ENCODE measurements at regions not wholly inside any gene's neighbourhood (a gene's known extent, or its start where the extent isn't known, plus 50 kb on each side); places are given as distances from the start of the nearest gene placed in this dataset.
"Not testable (repeated sequence)": the region's sequence is repeated elsewhere in the genome, so short reads cannot be mapped to it uniquely, and the experiment has no call there.

DNA sequence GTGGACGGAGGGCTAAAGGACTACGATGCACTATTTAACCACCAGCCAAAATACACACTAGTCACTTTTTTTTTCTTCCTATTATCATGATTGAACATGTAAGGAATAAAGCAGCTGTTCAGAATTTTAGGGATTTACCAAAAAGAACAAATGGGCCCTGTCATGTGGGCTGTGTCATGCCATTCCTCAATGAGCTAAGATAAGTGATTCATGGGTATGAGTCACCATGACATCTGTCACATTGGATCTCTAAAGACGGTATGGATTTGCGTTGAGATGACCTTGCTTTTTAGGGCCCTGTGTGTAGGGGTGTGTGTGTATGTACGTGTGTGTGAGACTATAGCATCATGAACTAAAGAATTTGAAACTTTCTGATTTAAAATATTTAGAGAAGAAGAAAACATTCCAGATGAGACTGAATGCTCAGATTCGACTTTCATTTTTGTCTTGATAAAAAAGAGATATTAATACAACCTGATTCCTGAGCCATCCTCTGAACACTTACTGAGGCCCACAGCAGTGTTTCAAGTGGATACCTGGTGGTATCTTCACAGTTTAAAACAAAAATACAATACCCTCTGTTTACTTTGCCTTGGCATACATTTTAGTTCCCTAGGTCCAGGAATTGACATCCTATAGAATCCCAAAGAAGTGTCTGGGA is 246.1 kb upstream of the DUSP10 start:
- Histone ChIP-seq H3K27me3 (replicated peaks; ENCODE audit: insufficient read depth) (no peaks in the 10 kb centered on the region), H3K9me2 (ENCODE audit: insufficient read depth) (peaks cover 4% of the 10 kb centered on the region; the same call in 1 of the 2 replicates), H3K9me3 (ENCODE audit: low read depth) (no peaks in the 10 kb centered on the region), H3F3A (ENCODE audit: insufficient read depth) (no peaks in the 10 kb centered on the region), H3K9ac (no peak overlapping the region), H3K36me3 (ENCODE audit: low read depth) (no peaks in the 10 kb centered on the region), H3K4me3 (no peak overlapping the region), H3K27ac (peak overlapping the region; percentile 13; the same call in 1 of the 2 replicates), H3K4me2 (ENCODE audit: unreplicated experiment) (no peak overlapping the region), H2AFZ (no peak overlapping the region), H3K4me1 (ENCODE audit: insufficient read depth) (peaks cover 46% of the 10 kb centered on the region), H3K79me2 (ENCODE audit: insufficient read depth) (no peaks in the 10 kb centered on the region), H4K20me1 (ENCODE audit: insufficient read depth) (no peaks in the 10 kb centered on the region)
- WGBS, 2 experiments (ENCODE audit: low coverage in 1 of 2, low lambda C conversion rate in 2 of 2, missing lambda C conversion rate in 2 of 2), result 52 to 59% methylated on average over 6 of the region's 6 CpGs
- no peak for TF ChIP-seq EZH2phosphoT487 (IDR thresholded peaks at IDR 0.05; ENCODE audit: insufficient read depth, low read depth)
- no peak for TF ChIP-seq EZH2 (IDR thresholded peaks at IDR 0.05; ENCODE audit: insufficient read depth, poor library complexity, severe bottlenecking)
- in situ Hi-C loops (cut with MboI), result no loop called here
- peak; percentile 78 for DNase-seq

DNA sequence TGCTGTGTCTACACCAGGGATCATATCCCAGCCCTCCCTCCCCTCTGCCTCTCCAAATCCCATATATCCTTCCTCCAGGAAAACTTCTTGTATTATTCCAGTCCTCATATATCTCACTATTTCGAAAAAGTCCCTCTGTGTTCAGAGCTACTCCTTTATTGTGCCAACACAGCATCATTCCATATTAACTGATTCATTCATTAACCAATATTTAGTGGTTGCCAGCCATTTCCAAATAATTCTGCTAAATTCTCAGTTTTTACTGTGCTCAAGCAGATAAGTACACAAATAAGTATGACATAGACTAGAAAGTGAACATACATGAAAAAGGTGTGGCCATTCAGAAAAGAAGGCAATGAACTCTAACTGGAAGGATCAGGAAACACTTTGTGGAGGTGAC is 241.6 kb upstream of the DUSP10 start:
- Histone ChIP-seq H3K27me3 (replicated peaks; ENCODE audit: insufficient read depth) (no peaks in the 10 kb centered on the region), H3K79me2 (ENCODE audit: insufficient read depth) (no peaks in the 10 kb centered on the region), H4K20me1 (ENCODE audit: insufficient read depth) (no peaks in the 10 kb centered on the region), H3K36me3 (ENCODE audit: low read depth) (no peaks in the 10 kb centered on the region), H3K4me2 (ENCODE audit: unreplicated experiment) (no peak overlapping the region), H3F3A (ENCODE audit: insufficient read depth) (no peaks in the 10 kb centered on the region), H3K27ac (no peak overlapping the region), H3K9me3 (ENCODE audit: low read depth) (no peaks in the 10 kb centered on the region), H3K9me2 (ENCODE audit: insufficient read depth) (peaks cover 4% of the 10 kb centered on the region; the same call in 1 of the 2 replicates), H3K4me1 (ENCODE audit: insufficient read depth) (peaks cover 28% of the 10 kb centered on the region), H2AFZ (0 out of 2 replicates have a peak overlapping the region, but pooled peaks have one; percentile 3), H3K9ac (no peak overlapping the region), H3K4me3 (no peak overlapping the region)
- no peak for TF ChIP-seq EZH2phosphoT487 (IDR thresholded peaks at IDR 0.05; ENCODE audit: insufficient read depth, low read depth)
- no peak for TF ChIP-seq EZH2 (IDR thresholded peaks at IDR 0.05; ENCODE audit: insufficient read depth, poor library complexity, severe bottlenecking)
- peak; percentile 62 for DNase-seq
- 5 to 23% methylated on average over 1 of the region's 1 CpG for WGBS, 2 experiments (ENCODE audit: low coverage in 1 of 2, low lambda C conversion rate in 2 of 2, missing lambda C conversion rate in 2 of 2)
- in situ Hi-C loops (cut with MboI), result no loop called here

GRCh38 chr1:221981461-221981860 is 239.6 kb upstream of the DUSP10 start:
- no peak for TF ChIP-seq EZH2 (IDR thresholded peaks at IDR 0.05; ENCODE audit: insufficient read depth, poor library complexity, severe bottlenecking)
- TF ChIP-seq EZH2phosphoT487 (IDR thresholded peaks at IDR 0.05; ENCODE audit: insufficient read depth, low read depth), result no peak

DNA sequence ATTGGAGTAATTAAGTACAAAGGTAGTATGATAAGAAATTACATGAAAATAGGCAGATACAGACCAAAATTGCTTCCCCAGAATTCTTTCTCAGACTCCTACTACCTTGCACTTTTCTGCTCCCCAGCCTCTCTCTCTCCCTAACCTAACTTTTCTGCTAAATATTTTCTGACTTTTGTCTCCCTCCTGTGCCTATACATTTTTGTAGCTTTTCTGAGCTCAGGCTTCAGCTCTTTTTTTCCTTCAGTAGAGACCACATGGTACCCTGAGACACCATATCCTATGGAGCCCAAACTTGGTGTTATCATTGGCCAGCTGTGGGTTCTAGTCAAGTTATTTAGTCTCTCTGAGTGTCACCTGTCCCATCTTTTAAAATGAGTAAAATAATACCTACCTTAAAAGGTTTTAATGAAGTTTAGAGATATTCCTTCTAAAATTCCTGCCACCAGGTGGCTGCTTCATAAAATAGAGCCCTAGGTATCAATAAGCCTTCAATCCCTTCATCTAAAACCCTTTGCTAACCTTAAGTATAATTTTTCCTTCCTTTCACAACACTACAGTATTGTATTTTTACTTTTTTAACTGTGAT is 237.6 kb upstream of the DUSP10 start:
- no peak overlapping the region for H2AFZ ChIP-seq
- no peaks in the 10 kb centered on the region for H3K9me3 ChIP-seq (ENCODE audit: low read depth)
- H3K4me2 ChIP-seq (ENCODE audit: unreplicated experiment), result no peak overlapping the region
- DNase-seq, result peak; percentile 16
- H3F3A ChIP-seq (ENCODE audit: insufficient read depth), result no peaks in the 10 kb centered on the region
- H3K27ac ChIP-seq, result no peak overlapping the region
- TF ChIP-seq EZH2 (IDR thresholded peaks at IDR 0.05; ENCODE audit: insufficient read depth, poor library complexity, severe bottlenecking) (no peak), EZH2phosphoT487 (IDR thresholded peaks at IDR 0.05; ENCODE audit: insufficient read depth, low read depth) (no peak)
- H3K79me2 ChIP-seq (ENCODE audit: insufficient read depth), result no peaks in the 10 kb centered on the region
- H4K20me1 ChIP-seq (ENCODE audit: insufficient read depth), result no peaks in the 10 kb centered on the region
- no peaks in the 10 kb centered on the region for H3K36me3 ChIP-seq (ENCODE audit: low read depth)
- H3K9me2 ChIP-seq (ENCODE audit: insufficient read depth), result no peaks in the 10 kb centered on the region
- peaks cover 16% of the 10 kb centered on the region for H3K4me1 ChIP-seq (ENCODE audit: insufficient read depth)
- in situ Hi-C loops (cut with MboI), result no loop called here
- no peak overlapping the region for H3K4me3 ChIP-seq
- H3K27me3 ChIP-seq (replicated peaks; ENCODE audit: insufficient read depth), result no peaks in the 10 kb centered on the region
- no peak overlapping the region for H3K9ac ChIP-seq

More at GRCh38 chr1:221981461-221981860, 239.6 kb upstream of the DUSP10 start:
- H2AFZ ChIP-seq, result no peak overlapping the region
- no peaks in the 10 kb centered on the region for H3F3A ChIP-seq (ENCODE audit: insufficient read depth)
- no peak overlapping the region for H3K9ac ChIP-seq
- no peak overlapping the region for H3K27ac ChIP-seq
- H3K9me2 ChIP-seq (ENCODE audit: insufficient read depth), result peaks cover 4% of the 10 kb centered on the region; the same call in 1 of the 2 replicates
- no peak overlapping the region for H3K4me3 ChIP-seq
- no peaks in the 10 kb centered on the region for H3K27me3 ChIP-seq (replicated peaks; ENCODE audit: insufficient read depth)
- peak; percentile 53 for DNase-seq
- H3K36me3 ChIP-seq (ENCODE audit: low read depth), result no peaks in the 10 kb centered on the region
- WGBS, 2 experiments (ENCODE audit: low coverage in 1 of 2, low lambda C conversion rate in 2 of 2, missing lambda C conversion rate in 2 of 2), result 98 to 100% methylated on average over 1 of the region's 1 CpG
- H3K79me2 ChIP-seq (ENCODE audit: insufficient read depth), result no peaks in the 10 kb centered on the region
- peaks cover 16% of the 10 kb centered on the region for H3K4me1 ChIP-seq (ENCODE audit: insufficient read depth)
- H3K9me3 ChIP-seq (ENCODE audit: low read depth), result no peaks in the 10 kb centered on the region
- H4K20me1 ChIP-seq (ENCODE audit: insufficient read depth), result no peaks in the 10 kb centered on the region
- H3K4me2 ChIP-seq (ENCODE audit: unreplicated experiment), result no peak overlapping the region
- in situ Hi-C loops (cut with MboI), result no loop called here

DNA sequence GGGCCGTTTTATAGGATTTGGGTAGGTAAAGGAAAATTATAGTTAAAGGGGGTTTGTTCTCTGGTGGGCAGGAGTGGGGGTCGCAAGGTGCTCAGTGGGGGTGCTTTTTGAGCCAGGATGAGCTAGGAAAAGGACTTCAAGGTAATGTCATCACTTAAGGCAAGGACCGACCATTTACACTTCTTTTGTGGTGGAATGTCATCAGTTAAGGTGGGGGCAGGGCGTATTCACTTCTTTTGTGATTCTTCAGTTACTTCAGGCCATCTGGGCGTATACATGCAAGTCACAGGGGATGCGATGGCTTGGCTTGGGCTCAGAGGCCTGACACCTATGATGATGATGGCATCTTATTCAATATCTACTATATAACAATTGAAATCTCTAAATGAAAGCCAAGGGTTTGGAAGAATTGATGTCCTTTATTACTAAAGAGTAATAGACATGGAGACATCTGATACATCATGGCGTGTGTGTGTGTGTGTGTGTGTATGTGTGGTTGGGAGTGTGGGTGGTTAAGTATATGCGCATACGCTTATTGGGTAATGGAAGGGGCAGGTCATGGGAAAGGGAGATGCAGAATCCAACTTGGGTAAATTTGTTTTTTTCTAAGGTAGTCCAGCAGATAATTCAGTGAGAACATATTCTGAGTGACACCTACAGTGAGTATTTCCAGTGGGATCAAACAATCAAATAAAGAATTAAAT is 236.9 kb upstream of the DUSP10 start:
- 91 to 92% methylated on average over 8 to 9 of the region's 9 CpGs for WGBS, 2 experiments (ENCODE audit: low coverage in 1 of 2, low lambda C conversion rate in 2 of 2, missing lambda C conversion rate in 2 of 2)
- H3K9me3 ChIP-seq (ENCODE audit: low read depth); H2AFZ ChIP-seq; H3K4me2 ChIP-seq (ENCODE audit: unreplicated experiment); H3K9me2 ChIP-seq (ENCODE audit: insufficient read depth); H3K79me2 ChIP-seq (ENCODE audit: insufficient read depth); in situ Hi-C loops (cut with MboI); H4K20me1 ChIP-seq (ENCODE audit: insufficient read depth); DNase-seq; H3K4me3 ChIP-seq; H3K27ac ChIP-seq; H3K36me3 ChIP-seq (ENCODE audit: low read depth); H3F3A ChIP-seq (ENCODE audit: insufficient read depth); H3K9ac ChIP-seq; H3K27me3 ChIP-seq (replicated peaks; ENCODE audit: insufficient read depth): not testable (repeated sequence)
- H3K4me1 ChIP-seq (ENCODE audit: insufficient read depth), result peaks cover 15% of the 10 kb centered on the region

DNA sequence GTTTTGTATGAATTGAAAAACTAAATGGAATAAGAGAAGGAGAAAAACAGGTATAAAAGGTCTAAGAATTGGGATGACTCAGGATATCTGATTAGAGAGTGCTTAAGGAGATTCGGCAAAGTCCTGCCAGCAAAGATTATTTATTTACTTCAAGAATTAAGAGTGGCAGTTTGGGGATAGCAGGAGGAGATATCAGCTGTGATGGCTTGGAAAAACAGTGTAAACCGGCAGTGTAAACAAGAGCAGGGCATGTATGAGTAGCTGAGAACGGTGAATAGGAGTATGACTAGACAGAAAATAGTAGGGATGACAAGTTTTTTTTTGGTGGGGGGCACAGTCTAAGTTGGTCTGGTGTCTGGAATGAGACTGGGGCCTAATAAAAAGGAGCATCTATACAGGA is 231.9 kb upstream of the DUSP10 start:
- H3K36me3 ChIP-seq (ENCODE audit: low read depth); in situ Hi-C loops (cut with MboI); H3K4me1 ChIP-seq (ENCODE audit: insufficient read depth); H3F3A ChIP-seq (ENCODE audit: insufficient read depth); DNase-seq; H3K27me3 ChIP-seq (replicated peaks; ENCODE audit: insufficient read depth); H2AFZ ChIP-seq; H3K27ac ChIP-seq; H3K9ac ChIP-seq; H3K9me2 ChIP-seq (ENCODE audit: insufficient read depth); H3K4me2 ChIP-seq (ENCODE audit: unreplicated experiment); H3K79me2 ChIP-seq (ENCODE audit: insufficient read depth); H4K20me1 ChIP-seq (ENCODE audit: insufficient read depth); H3K4me3 ChIP-seq; H3K9me3 ChIP-seq (ENCODE audit: low read depth): not testable (repeated sequence)
- WGBS, 2 experiments (ENCODE audit: low coverage in 1 of 2, low lambda C conversion rate in 2 of 2, missing lambda C conversion rate in 2 of 2), result 66 to 68% methylated on average over 3 of the region's 3 CpGs

All from GM23248 (cell line).